GM12892 (cell line): ENCODE measurements at regions not wholly inside any gene's neighbourhood (a gene's known extent, or its start where the extent isn't known, plus 50 kb on each side); places are given as distances from the start of the nearest gene placed in this dataset.

ENCODE experiments used
- POLR2A ChIP-seq: IDR thresholded peaks from 2 replicates; pipeline ENCODE4 v1.6.1; 2011; ENCODE audit warnings: low read depth, low read length, control low read depth
- POLR2AphosphoS5 ChIP-seq: IDR thresholded peaks from 2 replicates; pipeline ENCODE4 v1.6.1; 2011; ENCODE audit warnings: low read depth, low read length, control low read depth

DNA sequence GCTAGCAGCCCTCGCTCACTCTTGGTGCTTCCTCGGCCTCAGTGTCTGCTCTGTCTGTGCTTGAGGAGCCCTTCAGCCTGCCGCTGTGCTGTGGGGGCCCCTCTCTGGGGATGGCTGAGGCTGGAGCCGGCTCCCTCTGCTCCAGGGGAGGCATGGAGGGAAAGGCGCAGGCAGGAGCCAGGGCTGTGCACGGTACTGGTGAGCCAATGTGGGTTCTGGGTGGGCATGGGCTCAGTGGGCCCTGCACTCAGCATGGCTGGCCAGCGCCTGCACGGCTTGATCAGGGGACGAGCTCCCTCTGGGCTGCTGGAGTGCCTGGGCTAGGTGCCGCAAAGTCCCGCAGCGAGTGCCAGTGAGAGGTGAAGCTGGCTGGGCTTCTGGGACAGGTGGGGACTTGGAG is 260.0 kb downstream of the SI start:
- no peak for TF ChIP-seq POLR2AphosphoS5
- TF ChIP-seq POLR2A = no peak
